ENCODE measurements at regions not wholly inside any gene's neighbourhood (a gene's known extent, or its start where the extent isn't known, plus 50 kb on each side); places are given as distances from the start of the nearest gene placed in this dataset.

GRCh38 chr10:2122431-2123124, 385.3 kb upstream of the ADARB2 start:
- Histone ChIP-seq H2BK120ac (ENCODE audit: low read depth, low read length, poor library complexity, severe bottlenecking) (no peak overlapping the region), H3K79me2 (ENCODE audit: insufficient read depth, low read length) (no peaks in the 10 kb centered on the region; the same call in 1 of the 2 replicates), H3K9ac (ENCODE audit: extremely low read depth, insufficient read length, low read length) (no peak overlapping the region), H3T11ph (ENCODE audit: low read length) (no peak overlapping the region), H3K4ac (ENCODE audit: low read depth, low read length) (no peak overlapping the region), H3K4me1 (ENCODE audit: insufficient read depth, low read length) (no peaks in the 10 kb centered on the region; the same call in 1 of the 2 replicates), H2BK15ac (ENCODE audit: low read depth, low read length) (no peak overlapping the region), H2AFZ (ENCODE audit: low read length) (no peak overlapping the region), H3K23me2 (ENCODE audit: insufficient read length, low read depth, low read length, poor library complexity, severe bottlenecking) (no peaks in the 10 kb centered on the region), H2BK5ac (ENCODE audit: insufficient read length, low read length) (no peak overlapping the region), H3K14ac (ENCODE audit: insufficient read depth, low read length) (no peak overlapping the region), H3K18ac (ENCODE audit: insufficient read length, low read depth, low read length) (no peak overlapping the region), H3K4me2 (ENCODE audit: insufficient read depth, insufficient read length, low read length) (no peak overlapping the region), H4K91ac (ENCODE audit: insufficient read length, low read depth, low read length) (no peak overlapping the region), H2BK12ac (ENCODE audit: insufficient read length, low read depth, low read length) (no peak overlapping the region), H3K9me3 (ENCODE audit: control insufficient read depth, low read depth, low read length) (no peaks in the 10 kb centered on the region), H3K27ac (ENCODE audit: insufficient read length, low read depth, low read length) (no peak overlapping the region), H4K8ac (replicated peaks; ENCODE audit: insufficient read length, low read depth, low read length) (no peak overlapping the region), H3K79me1 (ENCODE audit: insufficient read depth, low read depth, low read length, poor library complexity, severe bottlenecking) (no peaks in the 10 kb centered on the region), H2BK20ac (ENCODE audit: low read depth, low read length, poor library complexity, severe bottlenecking) (no peak overlapping the region), H3K23ac (ENCODE audit: insufficient read length, low read depth, low read length) (no peak overlapping the region), H3K56ac (ENCODE audit: insufficient read length, low read depth, low read length) (no peak overlapping the region), H4K20me1 (ENCODE audit: control insufficient read depth, insufficient read depth, insufficient read length) (no peaks in the 10 kb centered on the region), H4K5ac (ENCODE audit: insufficient read length, low read depth, low read length) (no peak overlapping the region), H2AK5ac (ENCODE audit: insufficient read length, low read length) (no peak overlapping the region), H3K27me3 (ENCODE audit: insufficient read depth, low read length) (no peaks in the 10 kb centered on the region)
- TF ChIP-seq CTCF (conservative IDR thresholded peaks at IDR 0.05): no peak
- Mint-ChIP-seq H3K9me3 (peaks cover 7 to 9% of the 10 kb centered on the region in 2 experiments), H3K4me1 (peaks cover 3 to 6% of the 10 kb centered on the region in 2 experiments), H3K27ac (no peak overlapping the region), H3K4me3 (no peak overlapping the region), H3K36me3 (ENCODE audit: insufficient read depth in 1 of 3, low read depth in 3 of 3) (peaks cover 2 to 6% (median 3%) of the 10 kb centered on the region in 3 experiments; a peak in 4 of 7 replicates), H3K27me3 (ENCODE audit: low read depth) (no peaks in the 10 kb centered on the region; the same call in 1 of the 2 replicates)
- no CpG with 5 or more reads among the region's 8 CpGs for WGBS (ENCODE audit: extremely low coverage, insufficient read length, low lambda C conversion rate)
- DNase-seq: no peak
